ENCODE measurements at regions not wholly inside any gene's neighbourhood (a gene's known extent, or its start where the extent isn't known, plus 50 kb on each side); places are given as distances from the start of the nearest gene placed in this dataset.

DNA sequence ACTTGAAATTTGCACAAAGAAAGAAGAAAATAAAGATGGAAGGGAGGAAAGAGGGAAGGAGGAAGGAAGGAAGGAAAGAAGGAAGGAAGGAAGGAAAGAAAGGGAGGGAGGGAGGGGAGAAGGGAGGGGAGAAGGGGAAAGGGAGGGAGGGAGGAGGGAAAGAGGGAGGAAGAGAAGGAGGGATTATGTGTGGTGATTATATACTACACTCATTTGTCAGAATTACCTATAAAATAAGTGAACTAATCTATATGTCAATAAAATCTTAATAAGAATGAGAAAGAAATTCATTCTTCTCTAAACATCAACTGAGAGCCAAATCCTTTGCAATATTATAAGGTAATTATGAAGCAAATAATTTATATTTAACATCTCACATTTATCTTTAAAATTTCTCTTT lies 77.9 kb upstream of the TFAP2D start:
- DNase-seq (ENCODE audit: low spot score): no peak

DNA sequence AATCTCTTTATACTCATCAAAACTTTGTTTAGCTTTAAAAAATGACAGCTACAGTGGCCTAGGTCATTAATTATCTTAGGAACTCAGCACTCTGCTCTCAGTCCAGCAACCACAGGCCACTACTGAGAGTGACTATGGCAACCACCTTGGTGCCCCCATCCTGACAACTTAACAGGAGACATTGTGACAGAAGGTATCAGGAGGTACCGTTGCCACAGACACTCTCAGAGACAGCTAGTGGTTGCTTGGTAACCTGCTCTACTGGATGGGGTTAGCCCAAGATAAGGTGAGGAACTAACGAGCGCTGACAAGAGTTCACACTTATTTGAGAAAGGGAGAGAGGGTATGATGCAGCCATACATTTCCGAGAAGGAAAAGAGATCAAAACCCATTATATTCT lies 76.1 kb upstream of the TFAP2D start:
- no peak for DNase-seq (ENCODE audit: low spot score)

DNA sequence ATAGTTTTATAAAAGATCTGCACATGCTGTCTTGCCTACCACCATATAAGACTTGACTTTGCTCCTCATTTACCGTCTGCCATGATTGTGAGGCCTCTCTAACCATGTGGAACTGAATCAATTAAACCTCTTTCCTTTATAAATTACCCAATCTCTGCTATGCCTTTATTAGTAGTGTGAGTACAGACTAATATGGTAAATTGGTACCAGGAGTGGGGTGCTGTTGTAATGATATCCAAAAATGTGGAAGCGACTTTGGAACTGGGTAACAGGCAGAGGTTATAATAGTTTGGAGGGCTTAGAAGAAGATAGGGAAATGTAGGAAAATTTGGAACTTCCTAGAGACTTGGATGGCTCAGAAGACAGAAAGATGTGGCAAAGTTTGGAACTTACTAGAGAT lies 64.2 kb upstream of the TFAP2D start:
- DNase-seq (ENCODE audit: low spot score): no peak

DNA sequence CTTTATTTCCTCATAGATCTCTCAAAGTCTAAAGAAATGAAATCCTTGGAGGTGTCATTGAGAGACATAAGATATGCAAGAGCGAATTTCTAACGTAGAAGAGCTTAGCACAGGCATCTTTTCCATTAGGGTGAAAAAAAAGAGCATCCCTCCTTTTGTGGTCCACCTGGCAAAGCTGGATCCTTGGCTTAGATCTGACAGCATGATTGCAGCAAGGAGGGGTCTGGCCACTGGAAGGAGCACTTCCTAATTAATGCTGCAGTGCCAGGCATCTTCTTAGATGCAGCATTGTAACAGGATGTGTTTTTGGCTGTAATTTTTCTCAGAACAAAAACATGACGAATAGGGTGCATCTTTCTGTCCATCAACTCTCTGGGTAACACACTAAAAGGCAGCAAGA lies 60.1 kb upstream of the TFAP2D start:
- peak; percentile 21 for DNase-seq (ENCODE audit: low spot score)

DNA sequence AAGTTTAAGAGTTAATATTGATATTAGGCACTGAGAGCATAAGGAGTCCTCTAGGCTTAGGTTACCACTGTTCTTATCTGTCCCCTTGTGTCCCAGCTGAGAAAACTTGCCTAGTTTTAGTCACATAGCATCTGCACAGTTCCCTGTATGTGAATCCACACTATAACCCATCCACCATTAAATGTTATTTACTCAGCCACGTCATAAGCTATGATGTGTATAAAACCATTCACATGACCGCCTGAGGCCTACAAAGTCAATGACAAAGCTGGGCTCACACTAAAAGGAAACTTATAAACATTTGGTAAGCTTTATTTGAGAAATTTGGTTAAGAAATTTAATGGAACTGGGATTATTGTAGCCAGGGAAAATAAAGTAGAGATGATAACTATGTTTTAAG lies 59.2 kb upstream of the TFAP2D start:
- no peak for DNase-seq (ENCODE audit: low spot score)

DNA sequence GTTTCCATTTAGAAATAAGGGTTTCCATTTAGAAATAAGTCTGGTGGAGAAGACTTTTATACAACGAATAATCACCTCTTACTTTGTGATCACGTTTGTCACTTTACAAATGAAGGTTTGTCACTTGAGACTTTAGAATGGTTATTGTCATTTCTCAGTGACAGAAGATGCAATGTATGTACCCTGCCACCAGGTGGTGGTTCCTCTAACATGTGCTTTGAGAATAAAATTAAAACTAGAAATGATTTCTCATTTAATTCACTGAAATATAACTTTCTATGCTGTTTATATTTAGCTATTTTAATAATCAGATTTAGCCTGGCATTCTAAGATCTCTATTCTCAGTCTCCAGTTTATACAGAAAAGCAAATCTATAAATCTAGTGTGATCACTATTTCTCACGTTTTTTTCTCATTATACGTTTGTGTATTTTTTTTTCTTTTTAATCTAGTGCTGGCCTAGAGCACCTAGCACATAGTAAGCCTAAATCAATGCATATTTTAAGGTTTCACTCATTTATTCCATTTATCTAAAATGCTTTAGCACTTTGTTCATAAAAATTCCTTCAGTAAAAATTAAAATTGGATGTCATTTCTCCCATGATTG lies 57.4 kb upstream of the TFAP2D start:
- DNase-seq (ENCODE audit: low spot score): peak; percentile 28

DNA sequence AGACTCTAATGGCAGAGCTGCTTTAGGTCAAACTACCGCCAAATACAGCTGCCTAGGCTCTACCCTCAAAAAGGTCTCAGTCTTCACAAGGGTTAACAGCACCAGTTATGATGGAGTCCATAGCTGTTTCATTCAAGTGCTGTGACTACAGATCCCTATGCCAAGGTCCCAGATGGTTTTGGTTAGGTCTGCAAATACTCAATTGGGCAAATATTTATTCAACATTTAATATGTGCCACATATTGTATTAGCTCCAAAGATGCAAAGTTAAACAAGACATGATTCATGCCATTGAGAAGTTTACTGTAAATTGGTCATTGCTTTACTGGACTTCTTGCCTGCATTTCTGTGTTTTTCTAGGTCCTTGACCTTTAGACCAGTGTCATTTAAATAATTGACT lies 55.8 kb upstream of the TFAP2D start:
- no peak for DNase-seq (ENCODE audit: low spot score)

DNA sequence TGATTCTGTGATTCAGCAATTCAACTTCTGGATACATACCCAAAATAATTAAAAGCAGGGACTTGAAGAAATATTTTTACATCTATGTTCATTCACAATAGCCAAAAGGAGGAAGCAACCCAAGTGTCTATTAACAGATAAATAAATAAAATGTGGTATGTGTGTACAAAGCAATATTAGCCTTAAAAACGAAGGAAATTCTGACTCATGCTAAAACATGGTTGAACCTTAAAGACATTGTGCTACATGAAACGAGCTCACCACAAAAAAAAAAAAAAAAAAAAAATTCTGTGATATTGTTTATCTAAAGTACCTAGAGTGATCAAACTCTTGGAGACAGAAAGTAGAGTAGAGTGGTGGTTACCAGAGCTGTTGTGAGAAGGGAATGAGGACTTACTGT lies 54.8 kb upstream of the TFAP2D start:
- DNase-seq (ENCODE audit: low spot score): no peak

DNA sequence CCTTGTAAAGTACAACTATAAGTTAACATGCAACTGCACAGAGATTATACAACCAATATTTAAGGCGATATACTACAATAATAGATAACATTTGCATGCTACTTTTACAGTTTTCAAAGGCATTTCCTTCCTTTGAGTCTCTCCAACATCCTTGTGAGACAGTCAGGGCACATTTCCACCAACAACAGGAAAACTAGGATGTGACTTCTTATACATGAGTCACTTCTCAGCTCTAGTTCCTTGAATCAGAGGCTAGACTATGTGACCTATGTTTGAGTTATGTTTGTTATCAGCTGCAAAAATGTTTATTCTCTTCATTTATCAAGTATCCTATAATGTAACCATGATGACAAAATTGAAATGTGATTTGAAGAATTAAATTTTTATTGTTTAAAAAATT lies 51.7 kb upstream of the TFAP2D start:
- no peak for DNase-seq (ENCODE audit: low spot score)

All from iPS-NIHi11 (cell line).